H1 (cell line): ENCODE measurements at regions not wholly inside any gene's neighbourhood (a gene's known extent, or its start where the extent isn't known, plus 50 kb on each side); places are given as distances from the start of the nearest gene placed in this dataset.

Source experiments
- CTCF ChIA-PET: fragments of 300-600 bp; sonication (Branson Sonifier 250); formaldehyde crosslinking; loops from one replicate; lab custom pipeline; 2021; ENCODE audit not compliant: partially characterized antibody; lab: Charles Lee
- POLR2A ChIA-PET: fragments of 300-600 bp; sonication (Branson Sonifier 250); formaldehyde crosslinking; loops from one replicate; lab custom pipeline; 2021; ENCODE audit warnings: inconsistent platforms; ENCODE audit not compliant: partially characterized antibody; lab: Charles Lee
- DNase-seq, 2 experiments: peaks; one replicate each; pipeline versions ENCODE4 v3.0.0 to v3.0.0-alpha.2; 2010 to 2022; ENCODE audit warnings: low spot score in 2 of 2, low read depth in 1 of 2, mixed read lengths in 1 of 2
- FAIRE-seq: peaks from 2 replicates; lab custom pipeline; 2011; peaks lifted over from hg19 to GRCh38; lab: Jason Lieb, UNC
- H2AFZ ChIP-seq: 2 replicates; pipeline ENCODE4 v1.8.1; 2012; ENCODE audit warnings: low read length, inconsistent platforms
- H2AK5ac ChIP-seq: 2 replicates; pipeline ENCODE4 v1.6.1; 2013; ENCODE audit warnings: low read depth, low read length
- H2BK120ac ChIP-seq: replicated peaks from 2 replicates; pipeline ENCODE3; 2013; ENCODE audit warnings: low read depth, low read length, inconsistent platforms
- H2BK12ac ChIP-seq: 2 replicates; pipeline ENCODE4 v1.6.1; 2013; ENCODE audit warnings: low read depth, low read length
- H2BK15ac ChIP-seq: 2 replicates; pipeline ENCODE4 v1.6.1; 2013; ENCODE audit warnings: low read length
- H2BK20ac ChIP-seq: 2 replicates; pipeline ENCODE4 v1.6.1; 2013; ENCODE audit warnings: low read length
- H2BK5ac ChIP-seq: 2 replicates; pipeline ENCODE4 v1.6.1; 2013; ENCODE audit warnings: low read depth, low read length
- H3K14ac ChIP-seq: 2 replicates; pipeline ENCODE4 v1.6.1; 2013; ENCODE audit warnings: inconsistent platforms; ENCODE audit not compliant: insufficient read length
- H3K18ac ChIP-seq: 2 replicates; pipeline ENCODE4 v1.6.1; 2013; ENCODE audit warnings: low read length; ENCODE audit errors: extremely low read depth
- H3K23ac ChIP-seq: 2 replicates; pipeline ENCODE4 v1.6.1; 2013; ENCODE audit warnings: inconsistent platforms; ENCODE audit not compliant: insufficient read length
- H3K23me2 ChIP-seq: 2 replicates; pipeline ENCODE4 v1.6.1; 2013; ENCODE audit warnings: low read depth, low read length
- H3K27ac ChIP-seq: 2 replicates; pipeline ENCODE4 v1.6.1; 2011; ENCODE audit warnings: low read depth, low read length, inconsistent platforms
- H3K27me3 ChIP-seq, 4 experiments: replicated peaks in 1 of 4; 1 replicate in 1 of 4; 2 replicates in 3 of 4; pipeline versions ENCODE4 v1.6.1 to v1.8.1; 2011 to 2013; ENCODE audit warnings: low read length in 3 of 4, mild to moderate bottlenecking in 3 of 4, inconsistent platforms in 2 of 4, mixed read lengths in 2 of 4, moderate library complexity in 1 of 4; ENCODE audit not compliant: control insufficient read depth in 3 of 4, insufficient read depth in 3 of 4; ENCODE audit errors: extremely low read depth in 1 of 4
- H3K36me3 ChIP-seq, 4 experiments: 2 replicates each; pipeline versions ENCODE4 v1.6.1 to v1.8.1; 2011 to 2013; ENCODE audit warnings: mild to moderate bottlenecking in 4 of 4, low read length in 3 of 4, moderate library complexity in 2 of 4, control low read depth in 1 of 4, inconsistent platforms in 1 of 4; ENCODE audit not compliant: insufficient read depth in 4 of 4, control insufficient read depth in 2 of 4
- H3K4ac ChIP-seq: replicated peaks from 2 replicates; pipeline ENCODE3; 2013; ENCODE audit warnings: low read length, low read depth, mixed read lengths, inconsistent platforms; ENCODE audit not compliant: insufficient read length
- H3K4me1 ChIP-seq, 4 experiments: replicated peaks in 1 of 4; 1 replicate in 1 of 4; 2 replicates in 3 of 4; pipeline versions ENCODE4 v1.6.1 to v1.8.1; 2011 to 2013; ENCODE audit warnings: low read length in 3 of 4, inconsistent platforms in 2 of 4, mixed read lengths in 1 of 4; ENCODE audit not compliant: insufficient read depth in 4 of 4, control insufficient read depth in 3 of 4
- H3K4me2 ChIP-seq, 2 experiments: 2 replicates each; pipeline versions ENCODE4 v1.6.1 to v1.8.1; 2011 to 2013; ENCODE audit warnings: low read depth in 2 of 2, low read length in 2 of 2, control low read depth in 1 of 2, inconsistent platforms in 1 of 2, mild to moderate bottlenecking in 1 of 2; ENCODE audit not compliant: insufficient read depth in 1 of 2
- H3K4me3 ChIP-seq, 4 experiments: fragments of 200-600, 300-600 bp in 1 of 4; sonication (generic), shearing (Covaris generic), sonication (Bioruptor Twin) in 1 of 4; 2 replicates each; pipeline versions ENCODE4 v1.5.1 to v1.8.1; 2011 to 2016; ENCODE audit warnings: low read length in 4 of 4, low read depth in 3 of 4, control low read depth in 2 of 4, inconsistent platforms in 2 of 4, mild to moderate bottlenecking in 2 of 4, mixed read lengths in 1 of 4, moderate library complexity in 1 of 4; ENCODE audit not compliant: insufficient read depth in 2 of 4; ENCODE audit errors: extremely low read depth in 1 of 4
- H3K56ac ChIP-seq: replicated peaks from 2 replicates; pipeline ENCODE3; 2013; ENCODE audit warnings: low read depth, mild to moderate bottlenecking, mixed read lengths, low read length, inconsistent platforms; ENCODE audit not compliant: insufficient read length
- H3K79me1 ChIP-seq: 2 replicates; pipeline ENCODE4 v1.6.1; 2013; ENCODE audit warnings: low read depth, low read length, control low read depth
- H3K79me2 ChIP-seq, 2 experiments: 2 replicates each; pipeline versions ENCODE4 v1.6.1 to v1.8.1; 2012 to 2013; ENCODE audit warnings: low read length in 2 of 2, mild to moderate bottlenecking in 2 of 2, inconsistent platforms in 1 of 2; ENCODE audit not compliant: insufficient read depth in 2 of 2, control insufficient read depth in 1 of 2
- H3K9ac ChIP-seq, 4 experiments: replicated peaks in 1 of 4; 1 replicate in 1 of 4; 2 replicates in 3 of 4; pipeline versions ENCODE4 v1.6.1 to v1.8.1; 2011 to 2013; ENCODE audit warnings: low read depth in 3 of 4, low read length in 3 of 4, control low read depth in 2 of 4, mild to moderate bottlenecking in 2 of 4, moderate library complexity in 2 of 4, inconsistent platforms in 1 of 4; ENCODE audit errors: extremely low read depth in 1 of 4
- H3K9me3 ChIP-seq, 2 experiments: 2 replicates each; pipeline versions ENCODE4 v1.6.1 to v1.8.1; 2012 to 2013; ENCODE audit warnings: mild to moderate bottlenecking in 2 of 2, moderate library complexity in 2 of 2, control low read depth in 1 of 2, inconsistent platforms in 1 of 2, low read depth in 1 of 2, low read length in 1 of 2, mixed read lengths in 1 of 2; ENCODE audit not compliant: insufficient read depth in 2 of 2
- H4K20me1 ChIP-seq, 2 experiments: replicated peaks in 1 of 2; 2 replicates each; pipeline versions ENCODE3 to v1.8.1; 2011 to 2013; ENCODE audit warnings: inconsistent platforms in 2 of 2, low read length in 2 of 2, mild to moderate bottlenecking in 1 of 2; ENCODE audit not compliant: insufficient read depth in 2 of 2, control insufficient read depth in 1 of 2
- H4K5ac ChIP-seq: 2 replicates; pipeline ENCODE4 v1.6.1; 2013; ENCODE audit warnings: low read length, low read depth, mixed read lengths, inconsistent platforms; ENCODE audit not compliant: insufficient read length
- H4K8ac ChIP-seq: 2 replicates; pipeline ENCODE4 v1.8.0; 2013; ENCODE audit warnings: mild to moderate bottlenecking, moderate library complexity, low read length, inconsistent platforms; ENCODE audit not compliant: insufficient read depth; ENCODE audit errors: extremely low read depth
- H4K91ac ChIP-seq: replicated peaks from 2 replicates; pipeline ENCODE3; 2013; ENCODE audit warnings: low read length, mixed read lengths, inconsistent platforms; ENCODE audit not compliant: insufficient read length
- ATF2 ChIP-seq: IDR thresholded peaks from 2 replicates; pipeline ENCODE4 v1.6.1; 2012; ENCODE audit warnings: low read length, inconsistent platforms
- CHD1 ChIP-seq: IDR thresholded peaks from 2 replicates; pipeline ENCODE4 v1.6.1; 2012; ENCODE audit warnings: low read depth, low read length, improper control_type of control experiment
- CHD2 ChIP-seq: IDR thresholded peaks from 2 replicates; pipeline ENCODE4 v1.6.1; 2012; ENCODE audit warnings: low read length, improper control_type of control experiment
- E2F6 ChIP-seq: IDR thresholded peaks from 2 replicates; pipeline ENCODE4 v1.6.1; 2012; ENCODE audit warnings: inconsistent platforms
- GABPA ChIP-seq: IDR thresholded peaks from 2 replicates; pipeline ENCODE4 v1.6.1; 2011; ENCODE audit warnings: mild to moderate bottlenecking, low read length, moderate library complexity, borderline replicate concordance; ENCODE audit not compliant: insufficient read depth
- GTF2F1 ChIP-seq: IDR thresholded peaks from 2 replicates; pipeline ENCODE4 v1.6.1; 2012; ENCODE audit warnings: low read depth, low read length, improper control_type of control experiment, borderline replicate concordance
- HDAC6 ChIP-seq: IDR thresholded peaks from one replicate; pipeline ENCODE4 v1.7.1; 2012; ENCODE audit warnings: low read depth, mild to moderate bottlenecking, inconsistent platforms, low read length, moderate library complexity
- JUND ChIP-seq: IDR thresholded peaks from 2 replicates; pipeline ENCODE4 v1.6.1; 2011; ENCODE audit warnings: mild to moderate bottlenecking, improper control_type of control experiment, low read length
- KDM1A ChIP-seq: fragments of 200-600, 300-600 bp; sonication (generic); IDR thresholded peaks from 2 replicates; pipeline ENCODE4 v1.7.1; 2016; ENCODE audit warnings: mild to moderate bottlenecking, low read length, borderline replicate concordance
- KDM4A ChIP-seq: IDR thresholded peaks from one replicate; pipeline ENCODE4 v1.7.1; 2012; ENCODE audit warnings: low read depth, mild to moderate bottlenecking, moderate library complexity, low read length, inconsistent platforms; ENCODE audit not compliant: severe bottlenecking
- POLR2A ChIP-seq, 2 experiments: IDR thresholded peaks; 1 replicate in 1 of 2; 2 replicates in 1 of 2; pipeline ENCODE4 v1.6.1; 2011; ENCODE audit warnings: low read depth in 2 of 2, low read length in 2 of 2, mild to moderate bottlenecking in 2 of 2; ENCODE audit errors: control extremely low read depth in 1 of 2
- RFX5 ChIP-seq: IDR thresholded peaks from 2 replicates; pipeline ENCODE4 v1.6.1; 2011; ENCODE audit warnings: low read depth, low read length, improper control_type of control experiment, borderline replicate concordance
- RXRA ChIP-seq: IDR thresholded peaks from 2 replicates; pipeline ENCODE4 v1.6.1; 2011; ENCODE audit warnings: low read depth, mild to moderate bottlenecking, low read length, moderate library complexity; ENCODE audit not compliant: insufficient read depth
- TAF7 ChIP-seq: optimal IDR thresholded peaks from 2 replicates; pipeline ENCODE3; 2011; ENCODE audit warnings: low read depth, mild to moderate bottlenecking, inconsistent platforms, low read length, moderate library complexity, borderline replicate concordance

- POLR2A ChIA-PET: no interaction called here
- Histone ChIP-seq H4K5ac (no peak overlapping the region), H2BK120ac (no peak overlapping the region), H4K20me1 (no peaks in the 10 kb centered on the region), H3K14ac (no peak overlapping the region), H4K8ac (no peak overlapping the region), H2AFZ (no peak overlapping the region), H2BK12ac (no peak overlapping the region), H3K23ac (no peak overlapping the region), H3K79me1 (no peaks in the 10 kb centered on the region), H3K18ac (no peak overlapping the region), H3K9ac (no peak overlapping the region), H4K91ac (no peak overlapping the region), H3K27me3 (no peaks in the 10 kb centered on the region), H3K79me2 (no peaks in the 10 kb centered on the region), H3K23me2 (no peaks in the 10 kb centered on the region), H3K4ac (no peak overlapping the region), H3K4me2 (no peak overlapping the region), H3K36me3 (no peaks in the 10 kb centered on the region), H2BK15ac (no peak overlapping the region), H3K4me3 (no peak overlapping the region), H3K27ac (no peak overlapping the region), H2BK5ac (no peak overlapping the region), H2AK5ac (no peak overlapping the region), H3K56ac (no peak overlapping the region), H2BK20ac (no peak overlapping the region), H3K4me1 (no peaks in the 10 kb centered on the region), H3K9me3 (peaks cover 26 to 40% of the 10 kb centered on the region in 2 experiments)
- CTCF ChIA-PET: interaction anchor here (0.8 kb wide), 1 partner anchor 530 kb away, joined by 3 read pairs; no protein-coding TSS in a partner anchor
- no peak for FAIRE-seq
- no peak for DNase-seq
- TF ChIP-seq ATF2 (no peak), RFX5 (no peak), HDAC6 (no peak), JUND (no peak), GTF2F1 (no peak), CHD1 (no peak), KDM4A (no peak), GABPA (no peak), POLR2A (IDR thresholded peaks at IDR 0.05; ENCODE audit: control extremely low read depth in 1 of 2, low read depth in 2 of 2, low read length in 2 of 2) (no peak), E2F6 (no peak), CHD2 (no peak), TAF7 (no peak), RXRA (no peak), KDM1A (no peak)
Measured at GRCh38 chr11:50155508-50155907, 122.8 kb downstream of the OR4C45 start.
